Stimulated activated CD4-positive, alpha-beta T cell treated with anti-CD3 and anti-CD28 coated beads, TNF-alpha, amount 100 ng/mL, for 48 hours (primary cell): ENCODE measurements at regions not wholly inside any gene's neighbourhood (a gene's known extent, or its start where the extent isn't known, plus 50 kb on each side); places are given as distances from the start of the nearest gene placed in this dataset.

ENCODE experiments used
- DNase-seq, 3 donors: peaks; one replicate each; pipeline ENCODE4 v3.0.0-alpha.2; 2020; ENCODE audit warnings: low read depth in 3 of 3

GRCh38 chr4:128601991-128602695 is 207.4 kb upstream of the JADE1 start:
- DNase-seq = no peak

GRCh38 chr4:128600996-128601871 is 208.3 kb upstream of the JADE1 start:
- no peak for DNase-seq

- DNase-seq = no peak
Observed at GRCh38 chr4:128600410-128600809, 209.1 kb upstream of the JADE1 start.

- DNase-seq = no peak
Observed at GRCh38 chr4:128597500-128597899, 212.0 kb upstream of the JADE1 start.

- DNase-seq = no peak
Observed at GRCh38 chr4:128596853-128597252, 212.6 kb upstream of the JADE1 start.

- DNase-seq = no peak
Observed at GRCh38 chr4:128596115-128596514, 213.4 kb upstream of the JADE1 start.

GRCh38 chr4:128591482-128591881 is 218.0 kb upstream of the JADE1 start:
- no peak for DNase-seq

GRCh38 chr4:128590773-128591172 is 218.7 kb upstream of the JADE1 start:
- no peak for DNase-seq

- no peak for DNase-seq
Observed at GRCh38 chr4:128590034-128590740, 219.3 kb upstream of the JADE1 start.

GRCh38 chr4:128589384-128589965 is 220.0 kb upstream of the JADE1 start:
- no peak for DNase-seq

GRCh38 chr4:128587382-128587781 is 222.1 kb upstream of the JADE1 start:
- no peak for DNase-seq

GRCh38 chr4:128583753-128584712 is 225.5 kb upstream of the JADE1 start:
- no peak for DNase-seq

- DNase-seq = no peak
Observed at GRCh38 chr4:128582427-128582870, 227.1 kb upstream of the JADE1 start.

GRCh38 chr4:128579154-128579853 is 230.2 kb upstream of the JADE1 start:
- DNase-seq = no peak

- peak; percentile 56 to 70 (median 58) for DNase-seq
Observed at GRCh38 chr4:128574706-128575105, 234.8 kb upstream of the JADE1 start.

GRCh38 chr4:128573781-128574508 is 235.6 kb upstream of the JADE1 start:
- no peak for DNase-seq

- DNase-seq = no peak
Observed at GRCh38 chr4:128572778-128573241, 236.7 kb upstream of the JADE1 start.

GRCh38 chr4:128571747-128572146 is 237.8 kb upstream of the JADE1 start:
- no peak for DNase-seq

- DNase-seq = no peak
Observed at GRCh38 chr4:128570387-128570975, 239.0 kb upstream of the JADE1 start.
